Suprapubic skin (tissue), 4 donors: ENCODE measurements at regions not wholly inside any gene's neighbourhood (a gene's known extent, or its start where the extent isn't known, plus 50 kb on each side); places are given as distances from the start of the nearest gene placed in this dataset.

Experiments used
- DNase-seq, 2 donors: peaks; one replicate each; pipeline ENCODE4 v3.0.0-alpha.2; 2019; ENCODE audit warnings: low spot score in 2 of 2
- H3K27ac ChIP-seq: fragments of 200-600 bp; sonication (generic); one replicate; pipeline ENCODE4 v1.5.1; 2019
- H3K27me3 ChIP-seq: fragments of 200-600 bp; sonication (generic); one replicate; pipeline ENCODE4 v1.5.1; 2019
- H3K36me3 ChIP-seq: fragments of 200-600 bp; sonication (generic); one replicate; pipeline ENCODE4 v1.5.1; 2019
- H3K4me1 ChIP-seq: fragments of 200-600 bp; sonication (generic); one replicate; pipeline ENCODE4 v1.5.1; 2019
- H3K4me3 ChIP-seq: fragments of 200-600 bp; sonication (generic); one replicate; pipeline ENCODE4 v1.5.1; 2019; ENCODE audit warnings: mild to moderate bottlenecking
- H3K9me3 ChIP-seq: fragments of 200-600 bp; sonication (generic); one replicate; pipeline ENCODE4 v1.5.1; 2019
- EP300 ChIP-seq: sonication (generic); formaldehyde crosslinking; IDR thresholded peaks from one replicate; pipeline ENCODE4 v1.6.1; 2017; ENCODE audit warnings: antibody characterized with exemption
- POLR2A ChIP-seq, 2 donors: fragments of 450-650 bp; IDR thresholded peaks; one replicate each; pipeline ENCODE4 v1.6.1; 2017; ENCODE audit warnings: antibody characterized with exemption in 2 of 2, mild to moderate bottlenecking in 2 of 2, moderate library complexity in 2 of 2
- POLR2AphosphoS5 ChIP-seq, 3 donors: sonication (generic); formaldehyde crosslinking; IDR thresholded peaks; one replicate each; pipeline ENCODE4 v1.6.1; 2017; ENCODE audit warnings: antibody characterized with exemption in 3 of 3
- WGBS: methylation state at CpG from one replicate; pipeline ENCODE4 v1.1.5; 2018; 5-methylcytosine and 5-hydroxymethylcytosine counted together
- TF ChIP-seq, protein P1 (sequence below), 2 donors: fragments of 200-600 bp in 1 of 2; fragments of 450-650 bp in 1 of 2; sonication (generic) in 1 of 2; IDR thresholded peaks; one replicate each; pipeline ENCODE4 v1.5.1; 2016 to 2019; ENCODE audit warnings: antibody characterized with exemption in 2 of 2, mild to moderate bottlenecking in 1 of 2, moderate library complexity in 1 of 2

DNA sequence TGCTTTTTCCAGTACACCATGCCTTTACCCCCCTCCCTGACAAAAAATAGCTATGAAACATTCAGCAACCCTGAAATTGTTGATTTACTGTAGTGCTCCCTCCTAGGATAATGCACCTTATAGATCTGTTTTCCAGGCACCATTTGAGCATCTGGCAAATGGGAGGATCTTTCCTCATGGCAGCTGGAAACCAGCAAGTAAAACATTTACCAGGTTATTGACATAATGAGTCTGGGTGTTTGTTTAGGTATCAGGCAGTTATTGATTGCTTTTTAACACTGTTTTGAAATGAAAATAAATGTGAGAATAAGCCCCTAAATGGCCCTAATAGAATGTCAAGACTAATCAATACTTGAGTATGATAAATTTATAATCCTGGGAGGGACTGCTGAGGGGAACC lies 57.3 kb upstream of the KLF4 start:
- Histone ChIP-seq H3K4me3 (no peak overlapping the region), H3K4me1 (peaks cover 24% of the 10 kb centered on the region), H3K36me3 (no peaks in the 10 kb centered on the region), H3K27ac (peak overlapping the region; percentile 85), H3K27me3 (no peaks in the 10 kb centered on the region), H3K9me3 (no peaks in the 10 kb centered on the region)
- TF ChIP-seq POLR2AphosphoS5 (IDR thresholded peaks at IDR 0.05) (no peak), EP300 (no peak)
- TF ChIP-seq, protein P1, sequence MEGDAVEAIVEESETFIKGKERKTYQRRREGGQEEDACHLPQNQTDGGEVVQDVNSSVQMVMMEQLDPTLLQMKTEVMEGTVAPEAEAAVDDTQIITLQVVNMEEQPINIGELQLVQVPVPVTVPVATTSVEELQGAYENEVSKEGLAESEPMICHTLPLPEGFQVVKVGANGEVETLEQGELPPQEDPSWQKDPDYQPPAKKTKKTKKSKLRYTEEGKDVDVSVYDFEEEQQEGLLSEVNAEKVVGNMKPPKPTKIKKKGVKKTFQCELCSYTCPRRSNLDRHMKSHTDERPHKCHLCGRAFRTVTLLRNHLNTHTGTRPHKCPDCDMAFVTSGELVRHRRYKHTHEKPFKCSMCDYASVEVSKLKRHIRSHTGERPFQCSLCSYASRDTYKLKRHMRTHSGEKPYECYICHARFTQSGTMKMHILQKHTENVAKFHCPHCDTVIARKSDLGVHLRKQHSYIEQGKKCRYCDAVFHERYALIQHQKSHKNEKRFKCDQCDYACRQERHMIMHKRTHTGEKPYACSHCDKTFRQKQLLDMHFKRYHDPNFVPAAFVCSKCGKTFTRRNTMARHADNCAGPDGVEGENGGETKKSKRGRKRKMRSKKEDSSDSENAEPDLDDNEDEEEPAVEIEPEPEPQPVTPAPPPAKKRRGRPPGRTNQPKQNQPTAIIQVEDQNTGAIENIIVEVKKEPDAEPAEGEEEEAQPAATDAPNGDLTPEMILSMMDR (IDR thresholded peaks at IDR 0.05) = no peak
- no peak for DNase-seq

DNA sequence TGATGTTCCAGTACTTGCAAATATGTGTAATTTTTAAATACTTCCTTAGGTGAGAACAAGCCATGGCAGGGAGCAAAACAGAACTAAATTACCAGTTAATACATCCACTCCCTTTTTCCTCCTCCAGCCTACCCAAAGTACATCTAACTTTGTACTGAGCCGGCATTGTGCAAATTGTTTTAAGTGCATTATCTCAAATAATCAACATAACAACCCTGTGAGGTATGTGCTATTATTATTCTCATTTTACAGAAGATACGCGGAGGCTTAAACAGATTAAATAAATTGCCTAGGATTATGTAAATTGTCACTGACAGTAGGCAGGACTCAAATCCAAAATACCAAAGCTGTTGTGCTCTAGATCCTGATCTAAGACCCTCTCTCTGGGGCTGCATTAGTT lies 55.5 kb upstream of the KLF4 start:
- no peak overlapping the region for H3K27ac ChIP-seq
- no peaks in the 10 kb centered on the region for H3K9me3 ChIP-seq
- no peaks in the 10 kb centered on the region for H3K27me3 ChIP-seq
- no peaks in the 10 kb centered on the region for H3K36me3 ChIP-seq
- DNase-seq = no peak
- H3K4me3 ChIP-seq = no peak overlapping the region
- H3K4me1 ChIP-seq = peaks cover 28% of the 10 kb centered on the region
- TF ChIP-seq, protein P1 (IDR thresholded peaks at IDR 0.05) = no peak
- TF ChIP-seq EP300 = no peak
- TF ChIP-seq POLR2AphosphoS5 (IDR thresholded peaks at IDR 0.05) = no peak
- no peak for TF ChIP-seq POLR2A (IDR thresholded peaks at IDR 0.05)
- WGBS = 86% methylated on average over 3 of the region's 3 CpGs

DNA sequence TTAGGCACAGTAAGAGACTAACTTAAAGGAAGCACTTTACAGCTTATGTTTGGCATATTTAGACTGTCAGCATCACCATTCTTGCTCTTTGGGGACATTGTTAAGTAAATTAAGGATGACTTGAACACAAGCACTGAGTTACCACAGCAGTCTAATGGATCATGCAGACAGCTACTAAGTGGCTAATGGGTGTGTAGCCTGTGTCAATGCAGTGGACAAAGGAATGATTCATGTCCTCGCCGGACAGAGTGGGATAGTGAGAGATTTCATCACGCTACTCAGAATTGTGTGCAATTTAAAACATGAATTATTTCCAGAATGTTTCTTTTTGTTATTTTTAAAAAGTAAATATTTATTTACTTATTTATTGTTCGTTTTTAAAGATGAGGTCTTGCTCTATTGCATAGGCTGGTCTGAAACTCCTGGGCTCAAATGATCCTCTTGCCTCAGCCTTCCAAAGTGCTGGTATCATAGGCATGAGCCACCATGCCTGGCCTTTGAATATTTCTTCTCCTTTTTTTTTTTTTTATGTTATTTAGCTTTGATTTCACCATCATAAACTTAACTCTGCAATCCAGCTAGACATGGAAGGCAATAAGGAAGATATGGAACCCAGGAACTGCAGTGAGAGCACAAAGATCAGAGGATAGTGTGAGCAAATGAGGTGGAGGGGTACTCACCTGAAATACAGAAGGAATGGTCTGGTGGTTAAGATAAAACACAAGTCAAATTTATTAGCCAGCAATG lies 53.0 kb upstream of the KLF4 start:
- Histone ChIP-seq H3K9me3 (no peaks in the 10 kb centered on the region), H3K4me1 (peaks cover 15% of the 10 kb centered on the region), H3K36me3 (no peaks in the 10 kb centered on the region), H3K4me3 (no peak overlapping the region), H3K27me3 (no peaks in the 10 kb centered on the region), H3K27ac (no peak overlapping the region)
- DNase-seq = no peak
- TF ChIP-seq EP300 (no peak), POLR2AphosphoS5 (IDR thresholded peaks at IDR 0.05) (no peak), POLR2A (IDR thresholded peaks at IDR 0.05) (no peak)
- TF ChIP-seq, protein P1 (IDR thresholded peaks at IDR 0.05) = no peak
- whole genome bisulfite sequencing = 77% methylated on average over 4 of the region's 4 CpGs

DNA sequence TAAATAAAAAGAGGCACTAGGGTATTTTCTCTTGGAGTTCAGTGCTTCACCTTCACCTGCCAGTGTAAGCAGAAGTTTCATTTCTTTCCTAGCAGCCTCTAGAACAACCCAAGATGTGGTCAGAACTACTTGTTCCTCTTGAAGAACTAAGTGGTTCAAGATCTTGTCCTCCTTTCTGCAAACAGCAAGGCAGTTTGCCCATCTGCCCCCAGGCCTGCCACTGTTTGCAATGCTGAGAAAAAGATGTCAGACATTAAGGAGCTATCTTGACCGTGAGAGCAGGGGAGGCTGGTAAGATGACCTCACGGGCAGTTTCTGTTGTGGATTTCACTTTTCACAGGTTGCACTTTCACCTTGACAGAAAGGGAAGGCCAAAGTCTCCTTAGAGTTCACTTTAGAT lies 52.0 kb upstream of the KLF4 start:
- WGBS = 92% methylated on average over 2 of the region's 2 CpGs
- no peaks in the 10 kb centered on the region for H3K27me3 ChIP-seq
- H3K4me1 ChIP-seq = peaks cover 10% of the 10 kb centered on the region
- TF ChIP-seq POLR2A (IDR thresholded peaks at IDR 0.05) (no peak), EP300 (no peak), POLR2AphosphoS5 (IDR thresholded peaks at IDR 0.05) (no peak)
- TF ChIP-seq, protein P1 (IDR thresholded peaks at IDR 0.05) = no peak
- H3K9me3 ChIP-seq = no peaks in the 10 kb centered on the region
- no peaks in the 10 kb centered on the region for H3K36me3 ChIP-seq
- H3K4me3 ChIP-seq = no peak overlapping the region
- DNase-seq = no peak
- H3K27ac ChIP-seq = no peak overlapping the region

DNA sequence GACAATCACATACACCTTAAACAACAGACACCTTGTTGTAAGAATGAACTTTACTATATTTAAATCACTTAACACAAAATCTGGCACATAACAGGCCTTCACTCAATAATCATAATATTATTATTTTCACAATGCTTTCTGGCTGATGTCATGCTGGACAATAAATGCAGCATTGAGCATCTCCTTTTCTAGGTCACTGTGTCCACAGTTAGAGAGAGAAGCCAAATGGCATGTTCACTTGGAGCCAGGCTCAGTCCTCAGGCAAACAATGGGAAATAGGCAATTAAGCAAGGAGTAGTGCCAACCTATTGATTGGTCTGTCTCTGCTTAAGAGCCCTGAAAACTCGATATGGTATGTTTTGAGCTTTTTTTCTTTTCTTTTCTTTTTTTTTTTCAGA lies 50.6 kb upstream of the KLF4 start:
- Histone ChIP-seq H3K4me3 (no peak overlapping the region), H3K9me3 (no peaks in the 10 kb centered on the region), H3K4me1 (peaks cover 10% of the 10 kb centered on the region), H3K27ac (peak overlapping the region; percentile 83), H3K36me3 (no peaks in the 10 kb centered on the region), H3K27me3 (no peaks in the 10 kb centered on the region)
- WGBS = 52% methylated on average over 1 of the region's 1 CpG
- no peak for DNase-seq
- TF ChIP-seq POLR2A (IDR thresholded peaks at IDR 0.05) (no peak), EP300 (no peak), POLR2AphosphoS5 (IDR thresholded peaks at IDR 0.05) (no peak)
- TF ChIP-seq, protein P1 (IDR thresholded peaks at IDR 0.05) = no peak
